ENCODE measurements at regions not wholly inside any gene's neighbourhood (a gene's known extent, or its start where the extent isn't known, plus 50 kb on each side); places are given as distances from the start of the nearest gene placed in this dataset.
A peak's percentile ranks its signal among the peaks of the same experiment; 100 is the strongest.

DNA sequence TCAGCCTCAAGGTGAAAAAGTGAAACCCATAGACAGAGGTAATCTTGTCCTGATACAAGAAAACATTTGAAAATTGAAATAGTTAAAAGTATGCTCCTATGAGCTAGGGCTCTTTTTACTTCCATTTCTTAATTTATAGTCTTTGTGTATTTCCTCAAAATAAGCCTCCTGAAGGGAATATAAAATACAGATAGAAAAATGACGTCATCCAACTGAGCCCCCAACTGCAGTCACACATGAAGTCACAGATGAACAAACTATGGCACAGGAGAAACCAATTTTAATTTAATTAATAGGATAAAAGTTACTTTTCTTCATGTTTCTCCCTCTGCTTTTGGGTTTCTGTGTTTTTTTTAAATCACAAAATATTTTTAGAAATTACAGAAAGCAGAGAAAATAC, 280.3 kb downstream of the HTR7 start:
- ChIA-PET POLR2A (no interaction called here), CTCF (no interaction called here)
- Histone ChIP-seq H3K4me3 (ENCODE audit: low read depth, low read length) (no peak overlapping the region), H3K27me3 (ENCODE audit: control insufficient read depth, insufficient read depth, low read length) (peaks cover 2% of the 10 kb centered on the region; the same call in 1 of the 2 replicates), H3K36me3 (ENCODE audit: control insufficient read depth, insufficient read depth, low read length) (no peaks in the 10 kb centered on the region)
- DNase-seq (ENCODE audit: low read depth) = no peak
- TF ChIP-seq, protein P1, sequence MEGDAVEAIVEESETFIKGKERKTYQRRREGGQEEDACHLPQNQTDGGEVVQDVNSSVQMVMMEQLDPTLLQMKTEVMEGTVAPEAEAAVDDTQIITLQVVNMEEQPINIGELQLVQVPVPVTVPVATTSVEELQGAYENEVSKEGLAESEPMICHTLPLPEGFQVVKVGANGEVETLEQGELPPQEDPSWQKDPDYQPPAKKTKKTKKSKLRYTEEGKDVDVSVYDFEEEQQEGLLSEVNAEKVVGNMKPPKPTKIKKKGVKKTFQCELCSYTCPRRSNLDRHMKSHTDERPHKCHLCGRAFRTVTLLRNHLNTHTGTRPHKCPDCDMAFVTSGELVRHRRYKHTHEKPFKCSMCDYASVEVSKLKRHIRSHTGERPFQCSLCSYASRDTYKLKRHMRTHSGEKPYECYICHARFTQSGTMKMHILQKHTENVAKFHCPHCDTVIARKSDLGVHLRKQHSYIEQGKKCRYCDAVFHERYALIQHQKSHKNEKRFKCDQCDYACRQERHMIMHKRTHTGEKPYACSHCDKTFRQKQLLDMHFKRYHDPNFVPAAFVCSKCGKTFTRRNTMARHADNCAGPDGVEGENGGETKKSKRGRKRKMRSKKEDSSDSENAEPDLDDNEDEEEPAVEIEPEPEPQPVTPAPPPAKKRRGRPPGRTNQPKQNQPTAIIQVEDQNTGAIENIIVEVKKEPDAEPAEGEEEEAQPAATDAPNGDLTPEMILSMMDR (IDR thresholded peaks at IDR 0.05; ENCODE audit: insufficient read depth, low read depth, low read length) = no peak

DNA sequence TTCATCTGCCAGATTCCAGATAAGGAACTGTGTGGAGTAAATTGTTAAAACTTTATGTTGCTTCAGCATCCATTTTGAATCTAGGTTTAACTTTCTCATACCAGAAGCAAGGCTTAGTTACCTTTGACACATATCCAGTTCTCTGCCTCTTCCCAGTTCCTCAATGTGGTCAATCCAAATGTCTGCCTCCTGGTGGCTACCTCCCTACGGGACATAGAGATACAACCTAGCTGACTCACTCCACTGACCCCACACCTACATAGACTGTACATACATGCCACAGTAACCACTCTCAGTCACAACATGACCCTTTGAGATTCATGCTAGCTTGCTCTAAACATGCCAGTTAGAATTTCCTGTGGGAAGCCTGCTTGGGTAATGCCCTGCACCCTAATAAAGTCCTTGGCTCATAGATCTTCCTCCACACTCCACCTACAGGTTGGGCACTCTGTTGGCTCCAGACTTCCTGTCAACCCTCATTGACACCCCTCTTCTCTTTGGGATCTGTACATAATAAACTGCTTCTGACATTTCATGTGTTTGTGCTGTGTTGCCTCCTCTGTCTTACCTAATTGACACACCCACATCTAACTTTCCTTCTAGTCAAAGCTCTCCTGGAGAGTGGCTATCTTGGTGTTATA, 278.1 kb downstream of the HTR7 start:
- Histone ChIP-seq H3K36me3 (ENCODE audit: control insufficient read depth, insufficient read depth, low read length) (no peaks in the 10 kb centered on the region), H3K4me3 (ENCODE audit: low read depth, low read length) (no peak overlapping the region), H3K27me3 (ENCODE audit: control insufficient read depth, insufficient read depth, low read length) (no peaks in the 10 kb centered on the region)
- no peak for DNase-seq (ENCODE audit: low read depth)
- TF ChIP-seq, protein P1 (IDR thresholded peaks at IDR 0.05; ENCODE audit: insufficient read depth, low read depth, low read length) = peak; percentile 37
- ChIA-PET POLR2A (interaction anchor here (0.6 kb wide), 1 partner anchor 188 kb away, joined by 3 read pairs; no protein-coding TSS in a partner anchor), CTCF (interaction anchor here (0.6 to 1.4 kb wide), 2 partner anchors 209 to 291 kb away, joined by 3 to 4 read pairs; no protein-coding TSS in a partner anchor)

DNA sequence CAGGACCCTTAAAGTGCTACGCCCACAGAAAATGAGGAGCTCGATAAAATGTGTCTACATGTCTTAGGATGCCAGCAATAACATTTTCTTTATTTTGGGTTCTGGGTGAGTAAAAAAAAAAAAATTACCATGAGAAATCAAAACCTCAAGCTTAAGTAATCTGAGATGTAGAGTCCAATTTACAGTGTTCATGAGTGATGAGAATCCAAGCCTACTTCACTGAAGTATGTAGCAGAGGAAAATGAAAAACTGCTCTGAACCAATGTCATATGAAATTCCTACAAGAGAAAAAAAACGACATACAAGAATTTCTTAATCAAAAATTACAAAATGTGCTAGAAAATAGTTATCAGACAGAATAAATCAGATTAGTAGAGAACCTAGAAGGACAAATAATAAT, 274.4 kb downstream of the HTR7 start:
- TF ChIP-seq, protein P1 (IDR thresholded peaks at IDR 0.05; ENCODE audit: insufficient read depth, low read depth, low read length) = no peak
- H3K27me3 ChIP-seq (ENCODE audit: control insufficient read depth, insufficient read depth, low read length) = no peaks in the 10 kb centered on the region
- ChIA-PET POLR2A (no interaction called here), CTCF (interaction anchor here (1.3 to 3.1 kb wide), 2 partner anchors 9 to 11 kb away, joined by 3 to 8 read pairs; no protein-coding TSS in a partner anchor)
- H3K4me3 ChIP-seq (ENCODE audit: low read depth, low read length) = no peak overlapping the region
- H3K36me3 ChIP-seq (ENCODE audit: control insufficient read depth, insufficient read depth, low read length) = no peaks in the 10 kb centered on the region
- DNase-seq (ENCODE audit: low read depth) = no peak

DNA sequence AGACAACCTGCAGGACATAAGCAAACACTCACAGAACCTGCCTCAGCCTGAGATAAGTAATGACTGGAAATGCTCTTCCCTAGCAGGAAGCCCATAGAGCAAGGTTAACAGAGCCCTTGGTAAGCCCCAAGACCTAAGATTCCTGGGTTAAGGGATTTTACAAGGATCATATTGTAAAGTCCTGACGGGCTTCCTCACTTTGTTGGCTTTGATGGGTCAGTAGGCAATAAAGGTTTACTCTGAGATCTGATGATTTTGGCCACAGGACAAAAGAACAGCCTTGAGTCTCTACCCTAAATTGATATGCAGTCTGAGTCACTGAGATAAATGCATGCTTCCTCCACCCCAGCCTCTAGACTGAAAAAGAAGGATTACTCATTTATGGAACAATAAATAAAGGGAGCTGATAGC, 270.8 kb downstream of the HTR7 start:
- Histone ChIP-seq H3K4me3 (ENCODE audit: low read depth, low read length) (no peak overlapping the region), H3K36me3 (ENCODE audit: control insufficient read depth, insufficient read depth, low read length) (no peaks in the 10 kb centered on the region), H3K27me3 (ENCODE audit: control insufficient read depth, insufficient read depth, low read length) (no peaks in the 10 kb centered on the region)
- TF ChIP-seq, protein P1 (IDR thresholded peaks at IDR 0.05; ENCODE audit: insufficient read depth, low read depth, low read length) = no peak
- CTCF ChIA-PET = no interaction called here
- POLR2A ChIA-PET = no interaction called here
- peak; percentile 26 for DNase-seq (ENCODE audit: low read depth)

DNA sequence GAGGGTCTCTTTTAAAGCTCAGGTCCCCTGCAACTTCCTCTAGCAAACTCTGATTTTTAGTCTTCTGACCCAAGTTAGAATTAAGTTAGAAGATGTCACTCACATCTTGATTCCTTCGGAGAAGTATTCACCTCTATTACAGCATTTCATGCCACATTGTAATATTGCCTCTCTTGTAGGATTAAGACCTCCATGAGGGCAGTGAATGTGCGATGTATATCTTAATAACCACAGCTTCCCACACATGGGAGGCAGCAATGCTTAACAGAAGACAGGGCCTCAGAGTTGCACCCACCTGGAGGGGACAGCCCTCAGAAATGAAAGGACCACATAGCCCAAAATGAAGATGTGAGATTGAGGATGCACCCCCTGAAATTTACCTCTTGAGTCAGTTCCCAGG, 270.3 kb downstream of the HTR7 start:
- Histone ChIP-seq H3K36me3 (ENCODE audit: control insufficient read depth, insufficient read depth, low read length) (no peaks in the 10 kb centered on the region), H3K27me3 (ENCODE audit: control insufficient read depth, insufficient read depth, low read length) (no peaks in the 10 kb centered on the region), H3K4me3 (ENCODE audit: low read depth, low read length) (no peak overlapping the region)
- no peak for DNase-seq (ENCODE audit: low read depth)
- ChIA-PET POLR2A (no interaction called here), CTCF (no interaction called here)
- TF ChIP-seq, protein P1 (IDR thresholded peaks at IDR 0.05; ENCODE audit: insufficient read depth, low read depth, low read length) = no peak

Data from BJ (cell line).